Spleen (tissue), 7 donors: ENCODE measurements at regions not wholly inside any gene's neighbourhood (a gene's known extent, or its start where the extent isn't known, plus 50 kb on each side); places are given as distances from the start of the nearest gene placed in this dataset.

Experiments
- CTCF ChIP-seq, 11 experiments: fragments of 200-600 bp in 7 of 11; fragments of 450-650 bp in 4 of 11; sonication (generic) in 4 of 11; IDR thresholded peaks in 8 of 11; conservative IDR thresholded peaks in 3 of 11; 1 replicate in 7 of 11; 2 replicates in 4 of 11; pipeline versions ENCODE4 v1.4.0 to v1.8.0; 2016 to 2021; ENCODE audit warnings: antibody characterized with exemption in 11 of 11, inconsistent platforms in 4 of 11, mild to moderate bottlenecking in 1 of 11
- POLR2A ChIP-seq, 3 donors: fragments of 450-650 bp; IDR thresholded peaks; one replicate each; pipeline ENCODE4 v1.5.1; 2017; ENCODE audit warnings: antibody characterized with exemption in 3 of 3, mild to moderate bottlenecking in 1 of 3
- POLR2AphosphoS5 ChIP-seq, 3 donors: sonication (generic); formaldehyde crosslinking; IDR thresholded peaks; one replicate each; pipeline ENCODE4 v1.5.1; 2017; ENCODE audit warnings: antibody characterized with exemption in 3 of 3
- donor health status: DM: no; HTN: no; CAD: no; lungs with moderate emphysema.
- donor health status: DM: no; HTN: no; CAD: no.
- donor health status: DM: no; HTN: no; CAD: no.

DNA sequence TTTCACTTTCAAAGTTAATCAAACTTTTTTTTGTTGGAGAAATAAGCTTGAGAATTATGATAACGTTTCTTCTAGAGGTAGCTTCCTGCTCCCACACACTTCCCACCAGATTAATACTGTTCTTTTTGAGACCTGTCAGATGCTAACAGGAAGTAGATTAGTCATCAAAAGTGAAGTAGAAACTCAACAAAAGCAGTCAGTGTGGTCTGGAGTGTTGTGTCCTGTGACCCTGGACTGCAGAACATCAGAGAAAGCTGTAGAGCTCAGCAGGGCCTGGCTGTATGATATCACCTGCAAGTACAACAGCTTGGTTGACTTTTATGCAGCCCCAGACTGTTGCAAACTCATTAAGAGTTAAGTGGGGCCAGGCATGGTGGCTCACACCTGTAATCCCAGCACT lies 495.7 kb upstream of the CYLC2 start:
- TF ChIP-seq CTCF (IDR thresholded peaks at IDR 0.05 in 8 of 11, conservative IDR thresholded peaks at IDR 0.05 in 3 of 11) (no peak), POLR2A (IDR thresholded peaks at IDR 0.05) (no peak), POLR2AphosphoS5 (IDR thresholded peaks at IDR 0.05) (no peak)
